Epithelial cell of proximal tubule (primary cell): ENCODE measurements at regions not wholly inside any gene's neighbourhood (a gene's known extent, or its start where the extent isn't known, plus 50 kb on each side); places are given as distances from the start of the nearest gene placed in this dataset.

ENCODE experiments used
- DNase-seq: peaks from one replicate; pipeline ENCODE4 v3.0.0-alpha.2; 2011; ENCODE audit warnings: low read depth
- H3K4me3 ChIP-seq: 2 replicates; pipeline ENCODE4 v1.5.1; 2011; ENCODE audit warnings: low read depth, mild to moderate bottlenecking, low read length
- CTCF ChIP-seq: conservative IDR thresholded peaks from 2 replicates; pipeline ENCODE4 v1.5.1; 2012; ENCODE audit warnings: low read depth, mild to moderate bottlenecking, low read length

GRCh38 chr9:29129763-29130162, 1556.5 kb upstream of the C9orf72 start:
- H3K4me3 ChIP-seq = no peak overlapping the region
- DNase-seq = no peak
- TF ChIP-seq CTCF = no peak

GRCh38 chr9:29144476-29144875, 1571.2 kb upstream of the C9orf72 start:
- no peak overlapping the region for H3K4me3 ChIP-seq
- DNase-seq = no peak
- TF ChIP-seq CTCF = no peak

GRCh38 chr9:29150606-29151005, 1577.3 kb upstream of the C9orf72 start:
- no peak overlapping the region for H3K4me3 ChIP-seq
- TF ChIP-seq CTCF = no peak
- DNase-seq = no peak

GRCh38 chr9:29160763-29161353, 1587.6 kb upstream of the C9orf72 start:
- H3K4me3 ChIP-seq = no peak overlapping the region
- TF ChIP-seq CTCF = no peak
- no peak for DNase-seq

- no peak overlapping the region for H3K4me3 ChIP-seq
- DNase-seq = no peak
- TF ChIP-seq CTCF = no peak
Measured at GRCh38 chr9:29174136-29174535, 1600.9 kb upstream of the C9orf72 start.

- H3K4me3 ChIP-seq = no peak overlapping the region
- no peak for TF ChIP-seq CTCF
- no peak for DNase-seq
Measured at GRCh38 chr9:29176231-29176630, 1603.0 kb upstream of the C9orf72 start.

- H3K4me3 ChIP-seq = no peak overlapping the region
- DNase-seq = no peak
Measured at GRCh38 chr9:29176786-29177185, 1603.5 kb upstream of the C9orf72 start.

More at GRCh38 chr9:29176786-29177185, 1603.5 kb upstream of the C9orf72 start:
- TF ChIP-seq CTCF = no peak
